ENCODE measurements at regions not wholly inside any gene's neighbourhood (a gene's known extent, or its start where the extent isn't known, plus 50 kb on each side); places are given as distances from the start of the nearest gene placed in this dataset.

DNA sequence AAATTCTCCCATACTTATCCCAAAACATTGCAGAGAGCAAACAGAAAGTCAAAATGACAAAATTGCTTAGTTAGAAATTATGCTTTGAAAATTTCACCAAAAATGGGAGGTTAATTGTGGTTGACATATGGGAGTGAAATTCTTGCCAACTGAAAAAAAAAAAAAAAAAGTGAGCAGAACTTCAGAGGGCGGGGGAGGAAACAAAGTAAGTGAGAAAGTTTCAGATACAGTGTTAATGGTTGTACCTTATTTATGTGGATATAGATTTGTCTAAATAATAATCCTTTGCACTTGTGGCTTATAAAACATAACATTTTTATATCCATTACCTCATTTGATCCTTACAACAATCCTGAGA lies 91.5 kb upstream of the RAP2B start:
- DNase-seq: no peak

DNA sequence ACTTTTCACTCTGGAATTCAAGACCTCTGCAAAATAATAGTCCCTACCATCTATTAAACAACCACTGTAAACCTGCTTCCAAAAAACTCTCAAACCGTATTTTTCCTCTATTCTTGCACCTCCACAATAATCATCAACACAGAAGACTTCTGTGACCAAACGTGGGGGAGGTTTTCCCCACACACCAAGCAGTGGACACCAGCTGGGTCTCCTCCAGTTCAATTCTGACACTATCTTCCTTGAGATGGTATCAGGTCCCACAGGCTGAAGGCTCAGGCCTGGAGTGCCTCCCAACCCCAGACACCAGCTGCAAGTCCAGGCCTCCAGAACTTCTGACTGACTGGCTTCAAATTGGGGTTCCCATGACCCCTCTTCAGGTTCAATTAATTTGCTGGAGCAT lies 89.6 kb upstream of the RAP2B start:
- no peak for DNase-seq

DNA sequence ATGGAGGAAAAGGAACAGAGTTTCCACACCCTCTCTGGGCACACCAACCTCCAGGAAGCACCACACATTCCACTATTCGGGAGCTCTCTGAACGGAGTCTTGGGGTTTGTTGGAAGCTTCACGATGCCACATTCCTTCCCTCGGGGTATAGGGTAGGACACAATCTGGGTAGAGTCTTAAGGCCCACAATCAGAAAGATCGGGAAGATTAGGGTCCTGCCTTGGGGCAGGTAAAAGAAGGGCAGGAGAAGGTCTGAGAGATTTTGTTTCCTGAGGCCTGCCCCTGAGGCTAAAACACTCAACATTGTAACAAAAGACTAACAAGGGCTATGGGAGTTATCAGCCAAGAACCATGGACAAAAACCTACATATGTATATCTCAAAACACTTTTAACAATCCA lies 89.2 kb upstream of the RAP2B start:
- no peak for DNase-seq

DNA sequence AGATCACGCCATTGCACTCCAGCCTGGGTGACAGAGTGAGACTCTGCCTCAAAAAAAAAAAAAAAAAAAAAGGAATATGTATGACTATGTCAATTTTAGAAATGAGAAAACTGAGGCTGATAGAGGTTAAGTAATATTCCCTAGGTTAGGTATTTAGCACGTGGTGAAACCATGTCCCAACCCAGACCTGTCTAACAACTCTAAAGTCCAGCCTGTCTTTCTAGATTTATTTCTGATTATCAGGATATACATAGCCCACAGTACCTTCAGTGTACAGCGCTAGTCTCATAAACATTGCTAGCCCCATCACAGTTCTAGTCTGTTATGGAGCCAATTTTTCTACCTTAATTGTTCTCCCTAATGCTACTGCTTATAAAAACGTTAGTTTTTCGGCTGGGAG lies 88.4 kb upstream of the RAP2B start:
- DNase-seq: no peak

DNA sequence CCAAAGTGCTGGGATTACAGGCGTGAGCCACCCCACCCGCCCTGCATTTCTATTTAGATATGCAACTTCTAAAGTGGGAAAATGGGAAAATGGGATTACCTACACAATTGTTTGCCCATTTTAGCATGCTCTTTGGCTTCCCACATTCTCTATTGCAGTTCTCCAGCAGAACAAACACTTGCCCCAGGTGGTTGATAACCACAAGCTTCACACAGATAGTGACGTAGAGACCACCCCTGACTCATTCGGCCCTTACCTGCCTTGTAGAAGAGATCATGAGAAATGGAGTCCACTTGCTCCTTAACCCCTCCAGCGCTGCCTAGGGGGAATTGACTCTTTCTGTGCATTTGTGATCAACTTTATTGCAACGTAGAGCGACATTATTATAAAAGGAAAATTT lies 83.2 kb upstream of the RAP2B start:
- DNase-seq: no peak

DNA sequence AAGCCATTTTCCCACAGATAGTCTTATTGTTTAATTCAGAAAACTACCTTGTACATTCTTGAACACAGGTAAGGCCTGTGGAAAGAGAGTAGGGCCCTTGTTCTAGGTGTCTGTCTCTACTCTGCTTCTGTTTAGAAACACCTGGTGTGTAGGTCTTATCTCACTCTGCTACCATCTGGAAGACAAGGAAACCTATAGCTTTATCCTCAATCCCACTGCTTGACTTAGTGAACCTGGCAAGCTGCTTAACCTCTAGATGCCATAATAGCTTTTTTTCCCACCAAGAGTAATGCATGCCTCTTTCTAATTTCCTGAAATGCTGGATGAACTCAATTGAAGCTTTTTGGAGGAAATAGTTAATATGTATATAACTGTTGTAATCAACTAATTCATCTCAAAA lies 82.6 kb upstream of the RAP2B start:
- DNase-seq: no peak

DNA sequence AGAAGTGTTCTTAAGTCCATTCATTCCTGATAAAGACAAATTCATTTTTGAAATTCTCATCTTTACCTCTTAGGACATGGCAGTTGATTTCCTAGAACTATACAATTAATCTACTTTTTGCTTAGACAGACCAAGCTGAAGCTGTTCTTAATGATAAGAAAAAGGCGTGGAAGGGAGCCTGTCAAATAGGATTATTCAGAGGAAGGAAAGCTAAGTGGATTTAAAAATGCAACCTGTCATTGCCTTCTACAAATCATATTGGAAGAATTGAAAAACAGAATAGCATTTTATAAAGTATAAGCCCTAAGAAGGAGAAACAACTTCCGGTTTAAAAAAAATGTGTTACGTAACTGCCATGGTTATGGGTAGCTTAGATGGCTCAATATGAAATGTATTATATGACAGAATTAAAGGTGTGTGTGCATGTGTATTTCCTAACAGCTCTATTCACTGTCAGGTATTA lies 81.2 kb upstream of the RAP2B start:
- no peak for DNase-seq

DNA sequence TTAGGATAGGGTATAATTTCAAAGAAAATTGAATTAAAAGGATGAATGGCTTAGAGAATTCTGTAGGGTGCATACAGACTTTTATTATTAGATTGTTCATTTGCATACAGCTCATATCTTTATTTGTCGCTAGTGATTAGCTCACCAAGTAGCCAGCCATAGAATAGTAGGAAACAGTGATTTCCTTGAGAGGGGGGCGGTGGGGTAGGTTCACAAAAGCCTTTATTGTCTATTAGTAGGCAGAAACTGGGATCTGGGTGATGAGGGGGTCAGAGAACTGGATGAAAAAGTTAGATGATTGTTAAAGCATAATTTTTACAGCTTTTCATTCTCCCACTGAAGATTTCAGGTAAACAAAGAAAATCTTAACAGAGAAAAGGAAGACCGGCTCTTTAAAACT lies 77.6 kb upstream of the RAP2B start:
- no peak for DNase-seq

DNA sequence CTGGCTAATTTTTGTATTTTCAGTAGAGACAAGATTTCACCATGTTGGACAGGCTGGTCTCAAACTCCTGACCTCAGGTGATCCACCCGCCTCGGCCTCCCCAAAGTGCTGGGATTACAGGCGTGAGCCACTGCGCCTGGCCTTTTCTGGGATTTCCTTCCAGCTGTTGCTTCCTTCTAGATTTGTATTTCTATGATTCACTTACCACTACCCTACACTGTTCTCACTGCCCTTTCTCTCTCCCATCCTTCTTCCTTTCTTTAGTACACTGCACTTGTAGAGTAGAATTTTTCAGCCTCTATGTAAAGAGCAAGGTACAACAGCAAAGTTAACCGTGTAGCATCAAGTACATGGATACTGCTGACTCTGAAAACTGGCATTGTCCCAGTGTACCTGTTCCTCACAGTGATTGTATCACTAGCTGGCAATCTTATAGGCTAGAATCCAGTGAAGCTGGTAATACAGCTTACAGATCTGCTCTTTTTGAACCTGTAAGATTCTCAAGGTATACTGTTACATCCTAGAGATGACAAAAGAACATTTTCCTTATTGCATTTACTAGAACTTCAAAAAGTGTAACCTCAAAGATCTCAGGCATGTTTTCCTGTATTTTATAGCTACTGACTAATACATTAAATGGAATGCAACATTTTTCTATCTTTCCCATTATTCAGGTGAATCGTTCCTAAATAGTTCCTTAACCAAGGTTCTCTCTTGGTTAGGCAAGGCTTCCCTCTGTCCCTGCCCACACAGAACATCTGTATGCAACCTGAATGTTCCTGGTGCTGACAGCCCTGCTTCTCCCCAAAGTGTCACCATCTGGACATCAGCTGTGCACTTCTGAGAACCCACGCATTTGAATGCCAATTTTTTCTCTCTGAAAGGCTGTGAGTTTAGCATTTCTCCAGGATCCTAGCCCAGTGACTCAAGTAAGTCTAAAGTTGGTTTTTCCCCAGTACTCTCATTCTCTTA lies 74.1 kb upstream of the RAP2B start:
- DNase-seq: peak in 7 of 58 donors; percentile 0 to 11 (median 2)

DNA sequence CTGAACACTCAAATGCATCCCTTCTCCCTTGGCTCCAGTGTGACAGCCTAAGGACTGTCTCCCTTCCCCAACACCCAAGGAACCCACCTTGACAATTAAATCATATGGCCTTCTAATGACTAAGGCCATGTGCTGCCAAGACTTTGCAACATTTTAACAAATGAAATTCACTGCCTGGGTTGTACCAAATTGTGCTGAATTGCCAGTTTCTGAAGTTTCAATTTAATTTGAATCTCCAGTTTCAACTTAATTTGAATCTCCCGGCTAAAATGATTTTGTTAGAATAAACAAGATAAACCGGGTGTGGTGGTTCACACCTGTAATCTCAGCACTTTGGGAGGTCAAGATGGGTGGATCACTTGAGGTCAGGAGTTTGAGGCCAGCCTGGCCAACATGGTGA lies 72.4 kb upstream of the RAP2B start:
- DNase-seq: no peak

DNA sequence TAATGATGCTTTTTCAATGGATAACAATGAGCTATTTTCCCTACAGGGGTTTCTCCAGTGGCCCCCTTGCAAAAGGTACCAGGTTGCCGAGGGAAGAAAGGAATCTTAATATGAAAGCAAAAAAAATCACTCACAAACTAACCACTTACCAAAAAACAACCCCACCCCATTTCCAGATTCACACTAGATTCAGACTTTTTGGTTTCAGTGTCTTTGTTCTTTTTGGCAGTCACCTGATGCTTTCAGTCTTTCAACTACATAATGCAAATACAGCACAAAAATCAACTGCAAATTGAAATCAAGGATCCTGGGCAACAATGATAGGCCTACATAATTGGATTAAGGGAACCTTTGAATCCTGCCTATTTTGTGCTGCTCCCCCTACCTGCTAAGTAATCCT lies 71.1 kb upstream of the RAP2B start:
- no peak for DNase-seq

DNA sequence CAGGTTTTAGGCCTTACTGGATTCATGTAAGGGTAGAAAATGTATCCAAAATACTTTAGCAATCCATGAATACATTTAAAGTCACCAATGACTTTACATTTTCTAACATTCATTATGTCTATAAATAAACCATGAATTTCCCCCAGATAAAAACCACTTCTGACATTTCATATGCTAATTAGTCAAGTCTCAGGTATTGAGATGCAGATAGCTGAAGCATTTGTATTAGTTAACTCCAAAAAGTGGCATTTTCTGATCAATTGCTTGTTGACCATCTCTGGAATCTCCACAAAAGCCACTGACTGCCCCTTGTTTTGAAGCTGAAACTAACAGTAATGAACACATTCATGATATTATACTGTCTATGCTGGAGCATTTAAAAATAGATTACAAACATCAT lies 68.4 kb upstream of the RAP2B start:
- no peak for DNase-seq

DNA sequence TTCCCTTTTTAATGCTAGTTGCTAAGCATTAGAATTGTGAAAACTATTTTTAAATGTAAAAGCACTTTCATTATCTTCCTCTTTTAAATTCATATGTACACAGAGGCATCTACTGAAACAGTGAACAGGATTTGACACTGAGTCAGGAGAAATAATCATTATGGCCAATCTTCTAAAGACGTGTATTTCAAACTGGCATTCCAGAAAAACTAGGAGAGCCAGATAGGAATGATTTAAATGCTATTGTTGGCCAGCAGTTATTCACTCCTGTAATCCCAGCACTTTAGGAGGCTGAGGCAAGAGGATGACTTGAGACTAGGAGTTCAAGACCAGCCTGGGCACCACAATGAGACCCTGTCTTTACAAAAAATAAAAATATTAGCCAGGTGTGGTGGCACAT lies 67.6 kb upstream of the RAP2B start:
- no peak for DNase-seq

DNA sequence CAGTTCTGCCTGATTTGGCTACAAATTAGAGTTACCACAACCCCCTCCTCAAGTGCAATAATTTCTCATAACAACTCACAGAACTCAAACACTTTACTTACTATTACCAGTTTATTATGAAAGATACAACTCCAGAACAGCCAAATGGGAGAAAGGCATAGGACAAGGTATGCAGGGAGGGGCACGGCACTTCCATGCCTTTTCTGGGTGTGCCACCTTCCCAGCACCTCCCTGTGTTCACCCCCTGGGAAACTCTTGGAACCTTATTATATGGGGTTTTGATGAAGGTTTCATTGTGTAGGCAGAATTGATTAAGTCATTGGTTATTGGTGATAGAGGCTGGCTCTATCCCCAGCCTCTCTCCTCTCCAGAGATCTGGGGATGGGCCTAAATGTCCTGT lies 66.6 kb upstream of the RAP2B start:
- no peak for DNase-seq

DNA sequence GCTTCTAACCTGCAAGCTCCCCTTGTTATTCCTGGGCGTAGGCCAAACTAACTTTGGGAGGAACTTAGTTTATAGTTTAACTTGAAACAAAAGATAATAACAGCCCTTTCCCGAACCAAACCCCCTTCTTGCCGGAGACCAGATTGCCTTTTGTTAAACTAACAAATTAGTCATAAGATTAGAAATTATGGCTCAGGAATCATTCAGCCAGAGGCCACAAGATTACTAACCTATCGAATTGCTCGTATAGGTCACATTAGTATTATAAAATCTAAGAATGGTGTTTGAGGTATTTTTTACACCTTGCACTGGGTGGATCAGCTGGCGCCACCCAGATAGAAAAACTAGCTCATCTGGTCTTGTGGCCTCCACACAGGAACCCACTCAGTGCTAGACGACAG lies 65.3 kb upstream of the RAP2B start:
- DNase-seq: no peak

DNA sequence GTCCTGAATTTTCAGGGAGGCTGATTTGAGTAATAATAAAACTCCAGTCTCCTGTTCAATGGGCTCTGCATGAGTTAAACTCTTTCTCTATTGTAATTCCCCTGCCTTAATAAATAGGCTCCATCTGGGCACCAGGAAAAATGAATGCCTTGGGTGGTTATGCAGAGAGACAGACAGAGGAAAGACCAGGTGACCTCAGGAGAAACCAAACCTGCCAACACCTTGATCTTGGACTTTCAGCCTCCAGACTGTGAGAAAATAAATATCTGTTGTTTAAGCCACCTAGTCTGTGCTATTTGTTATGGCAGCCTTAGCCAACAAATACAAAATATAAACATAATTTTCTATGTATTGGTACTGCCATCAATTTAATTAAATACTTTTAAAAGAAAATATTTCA lies 64.8 kb upstream of the RAP2B start:
- DNase-seq: no peak

DNA sequence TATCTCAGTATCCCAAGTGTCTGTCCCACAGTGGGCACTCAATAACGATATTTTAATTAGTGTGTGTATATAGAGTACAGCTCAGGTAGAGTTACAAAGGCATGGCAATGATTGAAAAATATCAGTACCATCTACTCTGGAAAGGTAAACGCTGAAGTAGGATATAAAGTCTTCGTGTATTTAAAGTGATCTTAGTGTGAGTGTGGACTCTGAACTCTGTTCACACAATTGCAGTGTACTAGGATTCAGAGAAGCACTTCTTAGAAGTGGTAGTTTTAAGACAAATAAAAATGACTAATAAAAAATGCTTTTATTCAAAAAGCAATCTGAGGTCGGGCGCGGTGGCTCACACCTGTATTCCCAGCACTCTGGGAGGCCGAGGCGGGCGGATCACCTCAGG lies 62.9 kb upstream of the RAP2B start:
- DNase-seq: no peak

DNA sequence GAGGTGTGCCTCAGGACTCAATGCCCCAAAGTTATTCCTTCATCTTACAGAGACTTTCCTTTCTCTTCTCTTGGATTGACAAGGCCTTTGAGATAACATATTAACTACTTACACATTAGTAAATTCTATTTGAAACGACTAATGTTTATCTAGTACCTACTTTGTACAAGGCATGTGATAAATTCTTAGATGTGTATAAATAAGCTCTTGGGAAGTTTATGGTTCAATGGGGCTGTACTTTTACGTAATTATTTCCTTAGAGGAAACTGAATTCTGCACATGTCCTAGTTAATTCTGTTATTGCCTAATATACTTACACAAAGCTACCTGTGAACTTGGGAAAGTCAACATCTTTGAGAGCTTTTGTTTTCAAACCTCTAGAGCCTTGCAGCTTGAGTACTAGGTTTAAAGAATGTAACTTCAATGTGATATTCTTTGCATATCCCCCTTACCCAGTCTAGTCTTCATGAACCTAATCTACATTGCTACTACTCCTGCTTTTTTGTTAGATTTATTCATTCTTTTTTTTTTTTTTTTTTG lies 58.5 kb upstream of the RAP2B start:
- no peak for DNase-seq

DNA sequence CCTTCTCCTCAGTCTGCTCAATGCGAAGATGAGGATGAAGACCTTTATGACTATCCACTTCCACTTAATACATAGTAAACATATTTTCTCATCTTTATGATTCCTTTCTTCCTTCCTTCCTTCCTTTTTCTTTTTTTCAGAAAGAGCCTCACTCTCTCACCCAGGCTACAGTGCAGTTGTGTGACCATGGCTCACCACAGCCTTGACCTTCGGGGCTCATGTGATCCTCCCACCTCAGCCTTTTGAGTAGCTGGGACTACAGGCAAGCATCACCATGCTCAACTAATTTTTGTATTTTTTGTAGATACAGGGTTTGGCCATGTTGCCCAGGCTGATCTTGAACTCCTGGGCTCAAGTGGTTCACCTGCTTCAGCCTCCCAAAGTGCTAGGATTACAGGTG lies 52.0 kb upstream of the RAP2B start:
- no peak for DNase-seq

DNA sequence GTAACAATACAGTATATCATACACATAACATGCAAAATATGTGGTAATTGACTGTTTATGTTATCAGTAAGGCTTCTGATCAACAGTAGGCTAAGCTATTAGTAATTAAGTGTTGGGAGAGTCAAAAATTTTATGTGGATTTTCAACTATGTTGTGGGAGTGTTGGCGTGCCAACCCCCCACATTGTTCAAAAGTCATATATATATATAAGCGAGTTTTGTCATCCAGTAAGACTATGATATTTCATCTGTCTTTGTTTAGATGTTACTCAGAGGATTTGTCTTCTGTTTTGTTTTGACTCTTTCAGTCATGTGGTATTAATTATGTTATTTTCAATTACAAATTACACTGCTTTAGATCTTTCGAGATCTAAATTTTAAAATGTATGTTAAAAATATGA lies 51.0 kb upstream of the RAP2B start:
- DNase-seq: no peak
